ENCODE measurements at regions not wholly inside any gene's neighbourhood (a gene's known extent, or its start where the extent isn't known, plus 50 kb on each side); places are given as distances from the start of the nearest gene placed in this dataset.

DNA sequence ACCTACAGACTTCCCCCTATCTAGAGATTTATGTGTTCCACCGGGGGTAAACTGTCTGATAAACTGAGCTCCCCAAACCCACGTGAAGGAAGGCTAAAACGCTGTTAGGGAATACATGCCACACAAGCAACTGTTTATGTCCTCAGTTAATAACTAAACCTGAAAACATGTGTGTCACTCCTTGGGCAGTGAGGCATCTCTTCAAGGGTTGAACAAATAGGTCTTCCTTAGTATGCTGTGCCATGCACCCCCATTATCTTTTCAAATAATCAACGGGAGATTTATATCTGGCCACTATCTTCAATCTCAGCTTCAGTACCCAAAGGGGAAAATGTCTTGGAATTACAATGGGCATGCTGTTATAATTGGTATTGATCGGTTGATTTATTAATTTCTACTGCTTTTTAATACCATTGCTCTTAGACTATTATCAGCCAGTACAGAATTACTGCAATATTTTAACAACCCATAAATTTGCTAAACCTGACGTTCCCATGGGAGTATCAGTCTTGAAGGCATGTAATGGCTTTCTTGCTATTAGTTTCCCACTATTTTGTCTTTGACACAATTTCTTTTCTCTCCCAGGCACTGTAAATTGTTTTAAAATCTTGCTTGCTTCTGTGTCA is 279.2 kb upstream of the P2RY1 start:
- TF ChIP-seq, protein P1, sequence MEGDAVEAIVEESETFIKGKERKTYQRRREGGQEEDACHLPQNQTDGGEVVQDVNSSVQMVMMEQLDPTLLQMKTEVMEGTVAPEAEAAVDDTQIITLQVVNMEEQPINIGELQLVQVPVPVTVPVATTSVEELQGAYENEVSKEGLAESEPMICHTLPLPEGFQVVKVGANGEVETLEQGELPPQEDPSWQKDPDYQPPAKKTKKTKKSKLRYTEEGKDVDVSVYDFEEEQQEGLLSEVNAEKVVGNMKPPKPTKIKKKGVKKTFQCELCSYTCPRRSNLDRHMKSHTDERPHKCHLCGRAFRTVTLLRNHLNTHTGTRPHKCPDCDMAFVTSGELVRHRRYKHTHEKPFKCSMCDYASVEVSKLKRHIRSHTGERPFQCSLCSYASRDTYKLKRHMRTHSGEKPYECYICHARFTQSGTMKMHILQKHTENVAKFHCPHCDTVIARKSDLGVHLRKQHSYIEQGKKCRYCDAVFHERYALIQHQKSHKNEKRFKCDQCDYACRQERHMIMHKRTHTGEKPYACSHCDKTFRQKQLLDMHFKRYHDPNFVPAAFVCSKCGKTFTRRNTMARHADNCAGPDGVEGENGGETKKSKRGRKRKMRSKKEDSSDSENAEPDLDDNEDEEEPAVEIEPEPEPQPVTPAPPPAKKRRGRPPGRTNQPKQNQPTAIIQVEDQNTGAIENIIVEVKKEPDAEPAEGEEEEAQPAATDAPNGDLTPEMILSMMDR (IDR thresholded peaks at IDR 0.05; ENCODE audit: insufficient read depth, low read length, poor library complexity, severe bottlenecking): no peak
- no peak for TF ChIP-seq EZH2phosphoT487 (conservative IDR thresholded peaks at IDR 0.05; ENCODE audit: low read length)

Measured in SU-DHL-6 (cell line).